GM21786 (cell line): ENCODE measurements at regions not wholly inside any gene's neighbourhood (a gene's known extent, or its start where the extent isn't known, plus 50 kb on each side); places are given as distances from the start of the nearest gene placed in this dataset.
"Not testable (repeated sequence)": the region's sequence is repeated elsewhere in the genome, so short reads cannot be mapped to it uniquely, and the experiment has no call there.

Experiments
- ATAC-seq: cut with Tn5 transposase; IDR thresholded peaks from one replicate; pipeline ENCODE4 v1.9.1; 2021; ENCODE audit not compliant: unreplicated experiment

DNA sequence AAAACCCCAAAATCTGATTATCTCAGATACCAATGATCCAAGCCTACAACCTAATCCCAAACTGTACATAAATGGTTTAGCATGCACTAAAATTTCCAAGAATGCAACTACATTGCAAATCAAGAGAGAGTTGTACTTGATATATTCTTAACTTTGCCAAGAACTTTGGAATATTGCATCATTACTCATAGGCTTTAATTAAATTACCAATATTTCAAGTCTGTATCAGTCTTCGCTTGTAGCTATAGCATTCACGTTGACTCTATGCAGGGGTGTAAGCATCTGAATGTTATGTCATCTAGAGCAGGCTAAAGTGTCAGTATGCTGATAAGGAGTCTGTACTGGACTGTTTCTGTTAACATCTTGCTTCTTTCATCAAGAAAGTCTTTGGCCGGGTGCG, 56.3 kb downstream of the FOXI3 start:
- ATAC-seq, result no peak

DNA sequence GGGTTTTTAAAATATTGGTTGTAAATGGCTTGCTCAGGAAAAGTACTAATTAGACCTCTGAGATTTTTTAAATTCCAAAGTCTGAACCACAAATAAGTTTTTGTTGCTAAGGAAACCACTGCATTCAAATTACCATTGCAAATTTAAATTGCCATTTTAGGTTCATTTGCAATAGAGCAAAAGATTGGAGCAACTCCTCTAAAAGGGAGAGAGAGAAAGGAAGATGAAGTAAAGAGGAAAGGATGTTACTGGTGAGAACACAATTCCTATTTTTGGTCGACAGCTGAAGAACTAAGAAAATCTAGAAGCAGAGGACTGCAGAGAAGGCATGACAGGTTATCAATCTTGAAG, 74.9 kb downstream of the FOXI3 start:
- no peak for ATAC-seq

DNA sequence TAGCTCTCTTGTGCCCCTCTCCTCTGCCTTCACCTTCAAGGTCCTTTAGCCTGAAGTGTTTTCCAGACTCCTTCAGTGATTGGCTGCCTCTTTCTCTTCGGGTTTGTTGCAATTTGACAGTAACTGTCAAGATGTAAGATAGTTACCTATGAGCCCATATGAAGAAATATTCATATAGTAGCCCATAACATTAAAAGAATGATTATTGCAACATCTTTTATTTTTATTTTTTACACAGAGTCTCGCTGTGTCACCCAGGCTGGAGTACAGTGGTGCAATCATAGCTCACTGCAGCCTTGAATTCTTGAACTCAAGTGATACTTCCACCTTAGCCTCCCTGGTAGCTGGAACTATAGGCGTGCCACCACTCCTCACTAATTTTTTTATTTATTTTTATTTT, 80.5 kb downstream of the FOXI3 start:
- ATAC-seq, result no peak

DNA sequence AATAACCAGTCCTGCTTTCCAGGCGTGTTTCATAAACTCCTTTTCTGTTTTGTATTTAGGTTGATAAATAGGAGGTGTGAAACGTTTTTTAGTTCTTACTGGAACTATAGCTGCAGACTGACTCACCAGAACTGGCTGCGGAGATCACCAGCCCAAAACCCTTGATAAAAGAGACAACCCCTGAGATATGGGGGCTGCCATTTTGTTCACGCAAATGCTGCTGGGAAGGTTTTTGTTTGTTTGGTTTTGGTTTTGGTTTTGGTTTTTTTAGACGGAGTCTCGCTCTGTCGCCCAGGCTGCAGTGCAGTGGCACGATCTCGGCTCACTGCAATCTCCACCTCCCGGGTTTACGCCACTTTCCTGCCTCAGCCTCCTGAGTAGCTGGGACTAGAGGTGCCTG, 87.1 kb downstream of the FOXI3 start:
- not testable (repeated sequence) for ATAC-seq

DNA sequence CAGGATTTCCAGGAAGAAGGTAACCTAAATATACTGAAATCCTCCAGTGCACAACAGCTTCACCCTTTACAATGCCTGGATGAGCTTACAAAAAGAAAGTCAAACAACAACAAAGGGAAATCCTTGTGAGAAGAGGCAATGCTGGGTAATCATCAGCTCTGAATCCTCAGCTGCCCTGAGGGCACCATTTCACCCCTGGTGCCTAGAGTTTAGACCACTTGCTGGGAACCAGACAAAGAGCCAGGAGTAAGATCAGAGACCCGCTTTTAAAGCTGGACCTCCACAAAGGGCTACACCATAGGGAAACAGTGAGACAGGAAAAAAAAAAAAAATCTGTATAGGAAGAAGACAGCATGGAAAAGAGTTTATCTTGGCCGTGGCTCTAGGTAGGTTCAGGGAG, 97.0 kb downstream of the FOXI3 start:
- no peak for ATAC-seq

DNA sequence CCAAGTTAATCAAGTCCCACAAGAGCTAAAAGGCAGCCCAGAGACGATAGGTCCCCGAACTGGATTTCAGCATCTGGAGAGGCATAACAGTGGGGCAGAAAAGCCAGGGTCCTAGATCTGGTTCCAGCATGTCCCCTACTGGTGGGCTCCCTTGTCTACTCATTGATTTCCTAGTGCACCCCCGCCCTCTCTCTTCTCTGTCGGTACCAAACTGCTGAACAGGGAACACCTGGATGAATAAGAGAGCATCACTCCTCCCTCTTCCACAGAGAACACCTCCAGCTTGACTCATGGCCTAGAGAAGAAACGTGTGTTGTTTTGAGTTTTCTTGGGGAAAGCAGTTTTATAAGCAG, 101.3 kb downstream of the FOXI3 start:
- peak; percentile 12 for ATAC-seq

DNA sequence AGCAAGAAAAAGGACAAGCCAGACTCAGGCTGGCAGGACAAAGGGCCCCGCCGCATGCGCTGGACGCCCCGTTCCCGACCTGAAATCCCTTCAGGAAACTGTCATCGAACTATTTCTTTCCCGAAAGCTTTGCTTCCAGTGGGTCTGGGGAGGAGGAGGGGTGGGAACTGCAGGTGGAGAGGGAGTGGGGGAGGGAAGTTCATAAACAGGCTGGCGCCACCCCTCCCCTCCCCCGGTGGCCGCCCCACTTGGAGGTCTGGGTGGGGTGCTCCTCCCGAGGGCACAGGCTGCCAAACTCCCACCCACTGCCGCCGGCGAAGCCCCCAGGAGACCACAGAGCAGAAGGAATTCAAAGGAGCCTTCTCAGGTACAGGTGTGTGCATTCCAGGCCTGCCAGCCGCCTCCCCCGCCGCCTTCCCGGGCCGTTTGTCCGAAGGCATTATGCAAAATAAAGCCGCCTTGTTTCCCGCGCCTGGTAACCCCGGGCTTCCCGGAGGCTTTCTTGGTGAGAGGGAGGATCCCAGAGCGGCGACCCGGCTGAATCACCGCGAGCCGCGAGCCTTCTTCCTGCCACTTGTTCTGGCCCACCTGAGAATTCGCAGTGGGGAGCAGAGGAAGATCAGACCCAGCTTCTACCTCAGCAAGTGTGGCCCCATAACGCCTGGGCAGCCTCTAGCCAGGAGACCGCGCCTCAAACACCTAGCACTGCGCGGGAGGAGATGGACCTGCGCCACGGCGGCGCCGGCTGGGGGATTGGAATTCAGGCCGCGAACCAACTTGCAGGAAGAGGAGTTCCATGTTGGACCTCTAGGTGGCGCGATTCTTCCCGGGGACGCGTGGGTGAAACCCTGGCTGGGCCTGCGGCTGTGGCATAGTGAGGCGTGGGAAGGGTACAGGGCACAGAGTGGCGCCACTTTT, 101.9 kb downstream of the FOXI3 start:
- ATAC-seq, result peak; percentile 78

DNA sequence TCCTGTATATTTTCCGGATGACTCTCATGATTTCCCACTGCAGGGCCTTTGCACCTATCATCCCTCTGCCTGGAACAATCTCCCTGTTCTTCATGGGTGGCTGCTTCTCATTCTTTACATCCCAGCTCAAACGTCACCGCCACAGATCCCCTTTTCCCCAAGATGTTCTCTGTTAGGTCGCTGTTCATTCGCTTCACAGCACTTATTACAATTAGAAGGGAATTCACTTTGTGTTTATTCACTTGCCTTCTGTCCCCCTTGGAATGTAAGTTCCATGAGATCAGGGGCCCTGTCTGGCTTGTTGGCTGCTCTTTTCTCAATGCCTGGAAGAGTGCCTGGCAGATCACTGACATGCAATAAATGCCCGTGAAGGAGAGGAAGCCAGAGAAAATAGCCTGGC, 106.7 kb downstream of the FOXI3 start:
- no peak for ATAC-seq

DNA sequence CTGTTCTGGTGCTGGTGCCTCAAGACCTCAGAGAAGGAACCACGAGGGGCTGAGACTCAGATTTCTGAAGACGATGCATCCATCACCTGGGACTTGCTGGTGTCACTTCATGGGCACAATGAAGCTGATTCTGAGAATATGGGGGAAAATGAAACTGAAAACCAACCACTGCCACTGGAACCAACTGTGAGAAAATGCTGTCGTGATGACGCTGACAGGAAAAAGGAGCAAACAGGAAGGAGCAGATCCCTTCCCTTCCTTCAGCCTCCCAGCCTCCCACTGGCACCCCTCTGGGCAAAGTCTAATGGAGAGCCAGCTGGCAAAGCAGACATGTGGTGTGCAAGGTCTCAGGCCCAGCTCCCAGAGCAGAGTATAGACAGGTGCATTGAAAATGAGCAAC, 109.7 kb downstream of the FOXI3 start:
- no peak for ATAC-seq

DNA sequence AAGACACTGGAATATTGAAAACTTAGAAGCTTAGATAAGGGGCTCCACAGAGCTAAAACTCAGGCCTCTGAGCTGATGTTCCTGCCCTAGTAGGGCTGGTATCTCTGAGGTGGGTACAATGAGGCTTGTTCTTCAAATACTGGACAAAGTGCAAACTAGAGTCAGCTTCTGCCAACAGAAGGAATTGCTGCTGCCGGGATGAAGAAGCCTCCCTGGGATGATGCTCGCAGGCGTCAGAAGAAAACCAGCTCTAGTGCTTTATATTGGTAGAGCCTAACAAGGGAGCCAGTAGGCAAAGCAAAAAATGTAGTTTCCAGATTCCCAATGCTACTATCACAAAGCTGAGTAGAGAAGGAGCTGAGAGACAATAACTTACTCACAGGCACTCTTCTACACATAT, 118.1 kb downstream of the FOXI3 start:
- no peak for ATAC-seq

DNA sequence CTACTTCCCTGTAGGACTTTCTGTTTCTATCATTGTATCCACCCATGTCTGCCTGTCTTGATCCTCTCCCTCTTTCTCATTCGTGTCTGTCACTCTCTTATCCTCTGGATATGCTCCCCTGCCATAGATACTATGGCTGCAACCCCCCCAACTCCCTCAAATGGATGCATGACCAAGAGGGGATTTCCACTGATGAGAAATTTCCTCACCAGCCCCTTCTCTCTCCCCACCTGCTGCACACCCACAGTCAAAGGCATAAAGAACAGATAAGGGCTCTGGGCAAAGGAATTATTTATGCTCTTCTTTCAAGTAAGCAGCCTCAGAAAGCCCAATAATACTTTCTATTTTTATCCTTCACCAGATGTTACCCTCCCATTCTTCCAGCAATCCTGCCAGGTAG, 121.3 kb downstream of the FOXI3 start:
- ATAC-seq, result no peak

DNA sequence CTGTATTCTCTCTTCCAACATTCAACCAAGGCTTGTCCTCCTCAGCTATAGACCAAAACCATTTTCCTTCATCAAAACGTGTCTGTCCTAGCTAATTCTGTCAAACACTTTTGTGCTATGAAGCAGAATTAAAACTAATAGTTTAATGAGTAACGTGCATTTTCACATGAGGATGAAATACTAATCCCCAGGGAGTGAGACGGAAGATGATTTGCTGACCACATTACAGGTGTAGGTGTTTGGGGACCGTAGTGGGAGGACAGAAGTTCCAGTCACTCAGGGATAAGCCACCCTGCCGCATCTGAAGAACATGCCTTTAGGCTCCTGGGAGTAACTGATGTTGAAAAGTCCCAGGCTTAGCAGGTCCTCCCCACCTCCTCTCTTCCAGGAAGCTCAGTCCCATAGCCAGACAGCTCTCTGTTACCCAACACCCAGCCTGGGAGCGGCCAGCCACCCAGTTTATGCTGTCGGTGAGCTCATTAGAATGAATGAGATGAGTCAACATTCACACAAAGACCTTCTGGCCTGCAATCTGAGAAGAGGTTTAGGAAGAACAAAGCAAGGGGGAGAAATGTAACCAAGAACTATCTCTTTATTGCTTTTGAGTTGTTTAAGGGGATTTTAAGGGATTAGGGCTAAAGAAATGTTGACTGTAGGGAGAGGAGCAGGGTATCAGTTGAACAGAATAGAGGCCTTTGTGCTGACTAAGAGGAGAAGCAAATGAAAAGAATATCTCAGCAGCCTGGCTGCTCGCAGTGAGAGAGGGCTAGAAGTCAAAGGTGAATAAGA, 122.5 kb downstream of the FOXI3 start:
- peak; percentile 83 for ATAC-seq

DNA sequence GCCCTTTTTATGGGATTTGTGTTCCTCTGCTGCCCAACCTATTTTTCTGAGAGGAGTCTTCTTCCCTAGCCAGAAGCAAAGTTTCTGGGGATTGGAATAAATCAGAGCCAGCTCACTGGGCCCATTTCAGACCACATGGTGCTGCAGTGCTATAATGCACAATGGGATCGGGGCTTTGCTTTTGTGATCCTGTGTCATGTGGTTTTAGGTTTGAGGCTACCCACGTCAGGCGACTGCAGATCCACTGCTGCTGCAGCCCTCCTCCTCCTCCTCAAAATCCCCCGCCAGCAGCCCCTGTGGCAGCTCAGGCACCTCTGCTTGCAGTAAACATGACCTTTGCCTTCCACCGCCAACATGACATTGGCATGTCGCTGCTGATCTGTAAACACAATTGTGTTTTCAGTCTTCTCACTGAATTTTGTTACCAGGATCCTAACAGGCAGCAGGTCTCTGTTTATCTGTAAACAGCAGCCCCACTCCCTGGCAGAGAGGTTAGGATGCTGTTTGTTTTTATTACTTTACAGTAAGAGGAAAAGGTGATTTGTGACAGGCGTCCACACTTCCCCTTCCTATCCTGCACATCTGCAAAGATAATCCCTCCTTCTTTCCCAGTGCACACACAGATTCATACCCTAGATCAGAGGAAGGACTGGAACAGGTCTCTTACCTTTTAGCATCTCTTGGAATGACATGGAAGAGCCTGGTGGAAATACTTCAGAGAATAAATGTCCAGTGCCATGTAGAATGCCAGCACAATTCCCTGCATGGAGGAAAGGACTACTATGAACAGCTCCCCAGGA, 130.8 kb downstream of the FOXI3 start:
- no peak for ATAC-seq

DNA sequence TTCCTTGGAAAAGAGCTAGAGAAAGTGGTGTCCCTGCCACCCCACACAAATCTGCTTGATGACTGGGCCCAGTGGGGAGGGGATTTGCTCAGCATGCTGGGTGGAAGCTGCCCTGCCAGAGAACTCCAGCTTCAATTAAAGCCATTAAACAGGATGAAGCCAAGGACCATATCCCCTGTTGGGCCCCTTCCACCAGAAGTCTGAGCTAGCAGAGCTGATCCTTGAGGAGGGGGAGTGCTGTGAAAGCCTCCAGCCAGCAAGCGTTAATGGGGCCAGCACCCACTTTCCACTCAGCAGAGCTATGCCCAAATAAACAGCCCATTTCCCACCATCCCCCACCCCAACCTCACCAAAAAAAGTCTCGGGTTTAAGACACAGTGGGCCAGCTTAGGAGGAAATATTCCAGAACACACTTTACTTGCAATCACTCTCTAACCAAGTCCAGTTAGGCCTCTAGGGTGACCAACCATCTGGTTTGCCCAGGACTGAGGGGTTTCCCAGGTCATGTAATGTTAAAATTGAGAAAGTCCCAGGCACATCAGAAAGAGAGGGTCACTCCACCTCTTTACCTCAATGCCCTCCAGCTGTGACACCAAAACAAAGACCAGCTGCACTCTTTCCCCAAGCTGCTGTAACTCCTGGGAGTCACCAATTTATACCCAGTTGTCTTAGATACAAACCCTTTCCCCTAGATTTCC, 132.3 kb downstream of the FOXI3 start:
- ATAC-seq, result no peak

DNA sequence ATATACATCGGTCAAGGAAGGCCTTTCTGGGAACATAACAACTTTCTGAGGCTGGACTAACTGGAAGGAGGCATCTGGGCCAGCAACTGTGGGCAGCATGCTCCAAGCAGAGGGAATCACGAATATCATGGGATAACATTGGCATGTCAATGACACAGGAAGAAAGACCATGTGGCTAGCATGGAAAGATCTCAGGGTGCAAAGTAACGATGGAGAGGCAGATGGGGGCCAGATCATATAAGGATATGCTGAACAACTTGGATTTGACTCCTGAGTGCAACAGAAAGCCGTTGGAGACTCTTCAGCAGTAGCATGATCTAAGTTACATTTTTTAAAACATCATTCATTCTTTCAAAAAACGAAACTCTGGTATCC, 133.6 kb downstream of the FOXI3 start:
- ATAC-seq, result no peak

DNA sequence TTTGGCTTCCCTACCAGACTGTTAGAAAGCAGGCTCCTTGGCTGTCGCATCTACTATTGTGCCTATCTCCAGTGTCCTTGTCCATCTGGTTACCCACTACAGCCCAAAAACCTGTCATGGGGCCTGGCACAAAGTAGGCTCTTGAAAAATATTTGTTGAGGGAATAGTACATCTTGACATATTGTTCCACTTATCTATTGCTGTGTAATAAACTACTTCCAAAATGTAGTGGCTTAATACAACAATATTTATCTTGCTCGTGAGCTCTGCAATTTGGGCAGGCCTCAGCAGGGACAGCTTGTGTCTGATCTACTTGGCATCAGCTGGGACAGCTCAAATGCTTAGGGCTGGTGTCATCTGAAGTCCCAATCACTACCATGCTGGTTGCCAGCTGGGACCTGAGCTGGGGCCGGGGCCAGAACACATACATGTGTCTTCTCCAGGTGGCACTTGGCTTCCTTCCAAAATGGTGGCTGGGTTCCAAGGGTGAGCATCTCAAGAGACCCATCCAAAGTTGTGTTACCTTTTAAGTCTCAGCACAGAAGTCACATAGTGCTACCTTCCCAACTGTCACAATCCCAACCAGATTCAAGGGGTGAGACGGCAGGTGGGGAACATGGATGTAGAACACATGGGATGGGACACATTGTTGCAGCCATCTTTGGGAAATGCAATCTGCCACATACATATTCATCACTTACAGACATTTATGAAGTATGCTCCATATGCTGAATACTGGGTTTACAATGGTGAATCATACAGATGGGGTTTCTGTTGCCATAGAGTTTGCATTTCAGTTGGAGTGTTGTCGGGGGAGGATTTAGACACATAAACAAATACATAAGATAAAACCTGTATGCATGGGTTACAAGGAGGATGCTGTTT, 134.2 kb downstream of the FOXI3 start:
- ATAC-seq, result no peak

DNA sequence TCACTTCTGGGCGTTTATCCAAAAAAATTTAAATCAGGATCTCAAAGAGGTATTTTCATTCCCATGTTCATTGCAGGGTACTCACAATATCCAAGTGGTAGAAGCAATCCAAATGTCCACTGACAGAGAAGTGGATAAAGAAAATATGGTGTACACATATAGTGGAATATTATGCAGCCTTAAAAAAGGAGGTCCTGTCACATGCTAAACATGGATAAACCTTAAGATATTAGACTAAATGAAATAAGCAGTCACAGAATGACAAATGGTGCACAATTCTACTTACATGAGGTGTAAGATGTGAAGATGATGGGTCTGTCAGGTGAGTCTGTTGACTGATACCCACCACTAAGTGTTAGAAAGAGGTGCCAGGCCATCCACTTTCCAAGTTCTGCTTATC, 140.6 kb downstream of the THNSL2 start:
- ATAC-seq, result no peak

DNA sequence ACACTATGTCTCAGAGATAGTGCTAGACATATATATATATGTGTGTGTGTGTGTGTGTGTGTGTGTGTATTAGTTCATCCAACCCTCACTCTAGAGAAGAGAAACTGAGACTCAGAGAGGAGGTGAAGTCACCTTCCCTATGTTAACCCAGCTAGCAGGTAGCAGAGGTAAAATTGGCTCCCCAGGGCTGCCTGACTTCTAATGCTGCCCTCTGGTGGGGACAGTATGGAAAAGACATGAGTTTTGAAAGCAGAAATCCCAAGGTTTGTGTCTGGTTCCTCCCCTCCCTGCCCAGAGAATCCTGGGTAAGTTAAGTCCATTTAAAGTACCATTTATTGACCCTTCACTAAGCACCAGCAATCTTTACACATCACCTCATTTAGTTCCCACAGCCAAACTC, 137.7 kb downstream of the THNSL2 start:
- no peak for ATAC-seq

DNA sequence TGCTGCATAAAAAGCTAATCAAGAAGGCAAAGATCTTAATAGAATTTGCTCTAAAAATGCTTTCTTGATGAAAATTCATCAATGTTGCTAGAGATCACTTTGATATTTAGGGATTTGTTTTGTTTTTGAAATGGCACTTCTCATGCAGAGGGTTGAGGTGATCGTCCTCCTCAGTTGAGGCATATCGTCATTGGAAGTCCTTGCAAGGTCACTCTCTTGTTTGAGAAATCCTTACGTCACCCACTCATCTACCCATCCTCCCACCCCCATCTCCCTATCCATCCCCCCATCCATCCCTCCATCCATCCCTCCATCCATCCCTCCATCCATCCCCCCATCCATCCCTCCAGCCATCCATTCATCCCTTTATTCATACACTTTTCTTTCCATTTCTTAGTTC, 133.7 kb downstream of the THNSL2 start:
- no peak for ATAC-seq

DNA sequence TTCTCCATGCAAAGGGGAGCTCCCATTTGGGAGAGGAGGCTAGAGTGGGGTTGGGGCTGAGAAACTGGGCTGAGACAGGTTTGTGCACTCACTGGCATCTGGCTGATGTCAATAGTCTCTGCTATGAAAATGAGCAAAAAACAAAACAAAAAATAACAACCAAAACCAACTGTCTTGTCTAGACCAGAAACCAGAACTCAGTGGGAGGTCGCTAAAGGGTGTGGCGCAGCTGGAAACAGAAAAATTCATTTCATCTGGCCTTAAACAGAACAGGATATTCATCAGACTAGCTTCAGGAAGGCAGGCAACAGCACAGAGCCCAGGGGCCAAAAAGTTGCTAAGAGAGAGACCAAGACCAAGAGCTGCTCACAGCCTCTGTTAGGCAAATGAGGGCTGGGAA, 126.1 kb downstream of the THNSL2 start:
- ATAC-seq, result peak; percentile 40
